IPS-18c (cell line): ENCODE measurements at regions not wholly inside any gene's neighbourhood (a gene's known extent, or its start where the extent isn't known, plus 50 kb on each side); places are given as distances from the start of the nearest gene placed in this dataset.

Experiments used
- H3K4me3 ChIP-seq: 2 replicates; pipeline ENCODE4 v1.7.0; 2013; ENCODE audit warnings: low read depth, mild to moderate bottlenecking, low read length, moderate library complexity; ENCODE audit not compliant: insufficient read depth
- H3K9me3 ChIP-seq: one replicate; pipeline ENCODE4 v1.6.1; 2013; ENCODE audit warnings: mild to moderate bottlenecking, low read length, moderate library complexity; ENCODE audit not compliant: control insufficient read depth, insufficient read depth

- peaks cover 2% of the 10 kb centered on the region for H3K9me3 ChIP-seq
- H3K4me3 ChIP-seq: no peak overlapping the region
These were observed 76.6 kb upstream of the GPC1 start for GRCh38 chr2:240358821-240359397.

GRCh38 chr2:240359695-240360094 is 75.8 kb upstream of the GPC1 start:
- H3K9me3 ChIP-seq: peaks cover 2% of the 10 kb centered on the region
- no peak overlapping the region for H3K4me3 ChIP-seq

- H3K9me3 ChIP-seq: peaks cover 2% of the 10 kb centered on the region
- no peak overlapping the region for H3K4me3 ChIP-seq
These were observed 74.6 kb upstream of the GPC1 start for GRCh38 chr2:240360645-240361475.

GRCh38 chr2:240362216-240362755 is 73.2 kb upstream of the GPC1 start:
- H3K4me3 ChIP-seq: no peak overlapping the region

GRCh38 chr2:240362826-240363745 is 72.4 kb upstream of the GPC1 start:
- Histone ChIP-seq H3K9me3 (peaks cover 2% of the 10 kb centered on the region), H3K4me3 (no peak overlapping the region)

More at GRCh38 chr2:240362216-240362755, 73.2 kb upstream of the GPC1 start:
- peaks cover 2% of the 10 kb centered on the region for H3K9me3 ChIP-seq

GRCh38 chr2:240363746-240364581 is 71.5 kb upstream of the GPC1 start:
- Histone ChIP-seq H3K4me3 (no peak overlapping the region), H3K9me3 (peaks cover 2% of the 10 kb centered on the region)

- Histone ChIP-seq H3K9me3 (no peaks in the 10 kb centered on the region), H3K4me3 (no peak overlapping the region)
These were observed 70.9 kb upstream of the GPC1 start for GRCh38 chr2:240364582-240364960.

GRCh38 chr2:240364961-240365775 is 70.3 kb upstream of the GPC1 start:
- Histone ChIP-seq H3K9me3 (no peaks in the 10 kb centered on the region), H3K4me3 (no peak overlapping the region)

- no peak overlapping the region for H3K4me3 ChIP-seq
- no peaks in the 10 kb centered on the region for H3K9me3 ChIP-seq
These were observed 69.4 kb upstream of the GPC1 start for GRCh38 chr2:240365971-240366471.

GRCh38 chr2:240366901-240367300 is 68.6 kb upstream of the GPC1 start:
- no peaks in the 10 kb centered on the region for H3K9me3 ChIP-seq
- no peak overlapping the region for H3K4me3 ChIP-seq

GRCh38 chr2:240367721-240368120 is 67.7 kb upstream of the GPC1 start:
- H3K4me3 ChIP-seq: no peak overlapping the region
- no peaks in the 10 kb centered on the region for H3K9me3 ChIP-seq

GRCh38 chr2:240368781-240369331 is 66.6 kb upstream of the GPC1 start:
- no peaks in the 10 kb centered on the region for H3K9me3 ChIP-seq
- H3K4me3 ChIP-seq: no peak overlapping the region

- H3K4me3 ChIP-seq: no peak overlapping the region
These were observed 66.1 kb upstream of the GPC1 start for GRCh38 chr2:240369335-240369734.

GRCh38 chr2:240369801-240370585 is 65.5 kb upstream of the GPC1 start:
- Histone ChIP-seq H3K4me3 (no peak overlapping the region), H3K9me3 (no peaks in the 10 kb centered on the region)

More at GRCh38 chr2:240369335-240369734, 66.1 kb upstream of the GPC1 start:
- H3K9me3 ChIP-seq: no peaks in the 10 kb centered on the region
